Gastrocnemius medialis (tissue), 4 donors: ENCODE measurements at regions not wholly inside any gene's neighbourhood (a gene's known extent, or its start where the extent isn't known, plus 50 kb on each side); places are given as distances from the start of the nearest gene placed in this dataset.

Source experiments
- ATAC-seq, 2 donors: fragments of 150-250 bp; one replicate each; pipeline ENCODE4 v1.9.1; 2016
- DNase-seq, 2 donors: peaks; one replicate each; pipeline ENCODE4 v3.0.0-alpha.2; 2019
- H3K27ac ChIP-seq, 4 donors: fragments of 200-600 bp; sonication (generic); 1 replicate in 1 of 4; 2 replicates in 3 of 4; pipeline ENCODE4 v1.5.1; 2016 to 2018; ENCODE audit warnings: mild to moderate bottlenecking in 2 of 4, moderate library complexity in 1 of 4
- H3K27me3 ChIP-seq, 3 donors: fragments of 200-600 bp; sonication (generic) in 2 of 3; 1 replicate in 1 of 3; 2 replicates in 2 of 3; pipeline versions ENCODE4 v1.5.1 to v1.6.0; 2016 to 2019; ENCODE audit warnings: mild to moderate bottlenecking in 1 of 3, moderate library complexity in 1 of 3
- H3K36me3 ChIP-seq, 2 donors: fragments of 200-600 bp; sonication (generic) in 1 of 2; one replicate each; pipeline ENCODE4 v1.5.1; 2017 to 2018
- H3K4me1 ChIP-seq, 2 donors: fragments of 200-600 bp; sonication (generic) in 1 of 2; one replicate each; pipeline ENCODE4 v1.5.1; 2016 to 2017; ENCODE audit warnings: mild to moderate bottlenecking in 2 of 2
- H3K4me3 ChIP-seq, 4 donors: fragments of 200-600 bp; sonication (generic) in 3 of 4; 1 replicate in 1 of 4; 2 replicates in 3 of 4; pipeline ENCODE4 v1.5.1; 2016 to 2019; ENCODE audit warnings: mild to moderate bottlenecking in 2 of 4
- H3K9me3 ChIP-seq, 3 donors: fragments of 200-600 bp; sonication (generic) in 2 of 3; 1 replicate in 1 of 3; 2 replicates in 2 of 3; pipeline ENCODE4 v1.5.1; 2016 to 2019
- CTCF ChIP-seq, 5 experiments: fragments of 450-650 bp in 3 of 5; fragments of 200-600 bp in 2 of 5; sonication (generic) in 2 of 5; IDR thresholded peaks in 4 of 5; conservative IDR thresholded peaks in 1 of 5; 1 replicate in 4 of 5; 2 replicates in 1 of 5; pipeline ENCODE4 v1.5.1; 2016 to 2019; ENCODE audit warnings: antibody characterized with exemption in 5 of 5, mild to moderate bottlenecking in 3 of 5, moderate library complexity in 3 of 5
- POLR2A ChIP-seq, 2 donors: fragments of 450-650 bp; IDR thresholded peaks; one replicate each; pipeline ENCODE4 v1.6.1; 2017; ENCODE audit warnings: antibody characterized with exemption in 2 of 2, mild to moderate bottlenecking in 2 of 2, moderate library complexity in 2 of 2
- in situ Hi-C, 4 donors: fragments of 200-750 bp; cut with MboI; loops; one replicate each; pipeline versions ENCODE4 v1.15.0 to v1.8.0; 2017; ENCODE audit warnings: low sequenced_read_pairs in 4 of 4
- intact Hi-C: fragments of 100-400 bp; cut with DNase I; formaldehyde crosslinking; loops from one replicate; pipeline ENCODE4 v1.15.1; 2023; ENCODE audit warnings: low total_unique reads

- Histone ChIP-seq H3K36me3 (no peaks in the 10 kb centered on the region), H3K9me3 (no peaks in the 10 kb centered on the region)
Measured at GRCh38 chr7:16991551-16991950, 109.8 kb upstream of the AGR3 start.

GRCh38 chr7:16993543-16993942, 111.8 kb upstream of the AGR3 start:
- Histone ChIP-seq H3K27me3 (no peaks in the 10 kb centered on the region), H3K4me1 (no peaks in the 10 kb centered on the region), H3K9me3 (no peaks in the 10 kb centered on the region), H3K36me3 (no peaks in the 10 kb centered on the region), H3K4me3 (no peak overlapping the region), H3K27ac (no peak overlapping the region)
- in situ Hi-C loops, result loop anchor here in 1 of 4 donors (25.0 kb wide), 1 partner anchor 644 kb away; no protein-coding TSS in a partner anchor
- DNase-seq (no peak), ATAC-seq (no peak)
- intact Hi-C loops, result no loop called here
- no peak for TF ChIP-seq POLR2A (IDR thresholded peaks at IDR 0.05)
- TF ChIP-seq CTCF (IDR thresholded peaks at IDR 0.05 in 4 of 5, conservative IDR thresholded peaks at IDR 0.05 in 1 of 5), result no peak

More at GRCh38 chr7:16991551-16991950, 109.8 kb upstream of the AGR3 start:
- intact Hi-C loops, result no loop called here
- Histone ChIP-seq H3K27me3 (no peaks in the 10 kb centered on the region), H3K4me3 (no peak overlapping the region), H3K4me1 (no peaks in the 10 kb centered on the region), H3K27ac (no peak overlapping the region)
- no peak for DNase-seq
- in situ Hi-C loops, result loop anchor here in 1 of 4 donors (25.0 kb wide), 1 partner anchor 646 kb away; no protein-coding TSS in a partner anchor
- TF ChIP-seq POLR2A (IDR thresholded peaks at IDR 0.05) (no peak), CTCF (IDR thresholded peaks at IDR 0.05 in 4 of 5, conservative IDR thresholded peaks at IDR 0.05 in 1 of 5) (no peak)
- no peak for ATAC-seq

DNA sequence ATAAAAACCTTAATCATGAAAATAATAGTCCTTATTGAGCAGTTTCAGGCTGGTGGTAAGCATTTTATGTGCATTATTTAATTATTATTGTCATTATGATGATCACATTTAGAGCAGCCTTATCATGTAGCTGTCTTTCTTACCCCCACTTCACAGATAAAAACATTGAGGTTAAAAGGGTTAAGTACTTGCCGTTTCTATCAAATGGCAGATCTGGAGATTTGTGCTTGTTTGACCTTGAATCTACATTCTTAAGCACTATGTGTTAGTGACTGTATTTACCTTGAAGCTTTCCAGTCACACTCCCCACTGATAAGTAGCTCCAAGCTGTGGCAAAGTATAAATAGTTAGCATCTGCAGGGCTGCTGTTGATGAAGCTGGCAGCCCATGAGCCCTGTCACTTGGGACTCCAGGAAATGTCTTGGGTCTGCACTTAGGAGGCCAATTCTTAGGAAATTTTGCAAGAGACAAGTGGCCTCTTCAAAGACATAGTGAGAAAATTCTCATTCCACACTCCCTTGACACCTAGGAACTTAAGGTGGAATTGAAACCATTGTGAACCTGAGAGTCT, 116.8 kb upstream of the AGR3 start:
- Histone ChIP-seq H3K27ac (no peak overlapping the region), H3K27me3 (no peaks in the 10 kb centered on the region), H3K9me3 (no peaks in the 10 kb centered on the region), H3K4me3 (no peak overlapping the region), H3K36me3 (no peaks in the 10 kb centered on the region), H3K4me1 (no peaks in the 10 kb centered on the region)
- ATAC-seq (no peak), DNase-seq (no peak)
- in situ Hi-C loops, result loop anchor here in 1 of 4 donors (25.0 kb wide), 1 partner anchor 639 kb away; no protein-coding TSS in a partner anchor
- intact Hi-C loops, result no loop called here
- TF ChIP-seq POLR2A (IDR thresholded peaks at IDR 0.05) (no peak), CTCF (IDR thresholded peaks at IDR 0.05 in 4 of 5, conservative IDR thresholded peaks at IDR 0.05 in 1 of 5) (no peak)

DNA sequence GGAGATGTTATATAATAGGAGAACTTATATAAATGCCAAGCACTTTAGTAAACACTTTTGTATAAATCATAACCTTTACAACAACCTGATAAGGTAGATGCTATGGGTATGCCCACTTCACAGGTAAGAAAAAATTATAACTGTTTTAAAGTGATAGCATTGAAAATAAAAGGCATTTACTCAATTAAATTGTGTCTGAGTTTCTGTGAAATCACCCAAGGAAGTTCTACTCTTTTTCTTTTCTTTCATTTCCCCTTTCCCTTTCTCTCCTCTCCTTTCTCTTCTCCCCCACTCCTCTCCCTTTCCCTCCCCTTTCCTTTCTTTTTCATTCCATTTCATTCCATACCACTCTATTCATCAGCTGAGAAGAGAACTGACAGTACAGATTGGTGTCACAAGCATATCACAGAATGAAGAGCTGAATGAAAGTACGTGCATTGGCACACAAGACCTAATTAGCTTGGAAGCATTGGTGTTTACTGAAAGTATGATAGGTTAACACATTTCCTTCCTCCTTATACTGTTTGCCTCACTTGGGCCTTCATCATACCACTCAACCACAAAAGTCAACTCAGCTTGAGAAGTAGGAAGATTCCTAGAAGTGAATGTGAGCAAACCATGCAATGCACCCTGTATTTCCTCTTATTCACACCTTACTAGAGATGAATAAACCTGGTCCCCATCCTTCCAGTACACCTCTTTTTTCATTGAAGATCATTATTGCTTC, 117.9 kb upstream of the AGR3 start:
- no peaks in the 10 kb centered on the region for H3K27me3 ChIP-seq
- TF ChIP-seq POLR2A (IDR thresholded peaks at IDR 0.05), result no peak
- no peak for TF ChIP-seq CTCF (IDR thresholded peaks at IDR 0.05 in 4 of 5, conservative IDR thresholded peaks at IDR 0.05 in 1 of 5)
- no peak overlapping the region for H3K27ac ChIP-seq
- in situ Hi-C loops (loop anchor here in 1 of 4 donors (25.0 kb wide), 1 partner anchor 638 kb away; no protein-coding TSS in a partner anchor), intact Hi-C loops (no loop called here)
- H3K4me1 ChIP-seq, result no peaks in the 10 kb centered on the region
- H3K4me3 ChIP-seq, result no peak overlapping the region
- H3K9me3 ChIP-seq, result no peaks in the 10 kb centered on the region
- no peaks in the 10 kb centered on the region for H3K36me3 ChIP-seq
- ATAC-seq (no peak), DNase-seq (no peak)
